HepG2 (cell line): ENCODE measurements at regions not wholly inside any gene's neighbourhood (a gene's known extent, or its start where the extent isn't known, plus 50 kb on each side); places are given as distances from the start of the nearest gene placed in this dataset.

Source experiments
- EP300 ChIP-seq, 3 experiments: sonication (generic) in 1 of 3; formaldehyde crosslinking in 1 of 3; IDR thresholded peaks; 2 replicates each; pipeline versions ENCODE4 v1.5.1 to v1.6.1; 2011 to 2020; ENCODE audit warnings: low read depth in 2 of 3, low read length in 2 of 3, borderline replicate concordance in 1 of 3, improper control_type of control experiment in 1 of 3, mild to moderate bottlenecking in 1 of 3, missing genetic modification reagents in 1 of 3, moderate library complexity in 1 of 3
- EZH2 ChIP-seq: conservative IDR thresholded peaks from 2 replicates; pipeline ENCODE4 v1.6.1; 2012; ENCODE audit warnings: mild to moderate bottlenecking, low read depth, low read length, moderate library complexity
- GTF3A ChIP-seq: sonication (generic); formaldehyde crosslinking; conservative IDR thresholded peaks from 2 replicates; pipeline ENCODE4 v1.4.0; 2020; ENCODE audit warnings: mild to moderate bottlenecking, missing genetic modification reagents
- POLR2AphosphoS5 ChIP-seq: IDR thresholded peaks from 2 replicates; pipeline ENCODE4 v1.6.1; 2012; ENCODE audit warnings: low read depth, low read length
- RAD21 ChIP-seq: fragments of 450-650 bp; formaldehyde crosslinking; IDR thresholded peaks from 2 replicates; pipeline ENCODE4 v1.5.0; 2020; ENCODE audit warnings: mild to moderate bottlenecking
- ZFX ChIP-seq: sonication (generic); formaldehyde crosslinking; IDR thresholded peaks from 2 replicates; pipeline ENCODE4 v1.4.0; 2020; ENCODE audit warnings: mild to moderate bottlenecking, low read depth, missing genetic modification reagents, moderate library complexity
- ZNF253 ChIP-seq: sonication (generic); formaldehyde crosslinking; IDR thresholded peaks from 2 replicates; pipeline ENCODE4 v1.8.0; 2022; ENCODE audit warnings: mild to moderate bottlenecking, missing genetic modification reagents, borderline replicate concordance
- ZNF841 ChIP-seq: sonication (generic); formaldehyde crosslinking; IDR thresholded peaks from 2 replicates; pipeline ENCODE4 v1.8.1; 2023; ENCODE audit warnings: missing genetic modification reagents, borderline replicate concordance
- ZSCAN20 ChIP-seq: sonication (generic); formaldehyde crosslinking; IDR thresholded peaks from 2 replicates; pipeline ENCODE4 v1.4.0; 2020; ENCODE audit warnings: missing genetic modification reagents, mild to moderate bottlenecking, borderline replicate concordance
- TF ChIP-seq, protein P1 (sequence below): IDR thresholded peaks from 2 replicates; pipeline ENCODE4 v1.6.1; 2012; ENCODE audit warnings: low read length, improper control_type of control experiment
- TF ChIP-seq, protein P2 (sequence below): sonication (generic); formaldehyde crosslinking; IDR thresholded peaks from 2 replicates; pipeline ENCODE4 v1.5.0; 2020; ENCODE audit warnings: mild to moderate bottlenecking, missing genetic modification reagents, moderate library complexity
- TF ChIP-seq, protein P3 (sequence below), 2 experiments: sonication (generic) in 1 of 2; formaldehyde crosslinking in 1 of 2; IDR thresholded peaks; 2 replicates each; pipeline versions ENCODE4 v1.6.1 to v1.9.0; 2014 to 2022; ENCODE audit warnings: antibody characterized with exemption in 1 of 2, borderline replicate concordance in 1 of 2, inconsistent platforms in 1 of 2, low read depth in 1 of 2, missing genetic modification reagents in 1 of 2

DNA sequence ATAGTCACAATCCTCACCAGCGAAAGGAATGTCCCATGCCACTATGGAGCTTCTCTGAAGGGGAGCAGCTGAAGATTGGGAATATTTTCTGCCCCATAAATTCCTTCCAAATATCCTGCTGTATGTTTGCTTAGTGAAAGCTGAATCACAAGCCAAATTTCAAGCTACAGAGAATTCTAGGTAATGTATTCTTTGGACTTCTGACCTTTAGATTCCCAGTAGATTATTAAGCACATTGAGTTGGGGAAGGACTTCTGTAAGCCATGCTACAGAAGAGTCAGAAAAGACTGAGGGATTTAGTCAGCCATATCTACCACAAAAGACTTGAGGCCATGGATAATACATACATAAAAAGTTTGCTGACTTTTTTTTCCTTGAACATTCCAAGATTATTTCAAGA is 1342.0 kb upstream of the NUDT12 start:
- TF ChIP-seq GTF3A (CRISPR knock-in tag) (no peak), ZNF841 (CRISPR knock-in tag) (no peak), ZSCAN20 (no peak), EZH2 (no peak), ZFX (no peak), POLR2AphosphoS5 (no peak), ZNF253 (CRISPR knock-in tag) (no peak), RAD21 (CRISPR knock-in tag) (no peak), EP300 (IDR thresholded peaks at IDR 0.05; ENCODE audit: low read depth in 2 of 2, low read length in 2 of 2) (no peak), EP300 (CRISPR knock-in tag; IDR thresholded peaks at IDR 0.05; ENCODE audit: borderline replicate concordance) (no peak)
- TF ChIP-seq, protein P1, sequence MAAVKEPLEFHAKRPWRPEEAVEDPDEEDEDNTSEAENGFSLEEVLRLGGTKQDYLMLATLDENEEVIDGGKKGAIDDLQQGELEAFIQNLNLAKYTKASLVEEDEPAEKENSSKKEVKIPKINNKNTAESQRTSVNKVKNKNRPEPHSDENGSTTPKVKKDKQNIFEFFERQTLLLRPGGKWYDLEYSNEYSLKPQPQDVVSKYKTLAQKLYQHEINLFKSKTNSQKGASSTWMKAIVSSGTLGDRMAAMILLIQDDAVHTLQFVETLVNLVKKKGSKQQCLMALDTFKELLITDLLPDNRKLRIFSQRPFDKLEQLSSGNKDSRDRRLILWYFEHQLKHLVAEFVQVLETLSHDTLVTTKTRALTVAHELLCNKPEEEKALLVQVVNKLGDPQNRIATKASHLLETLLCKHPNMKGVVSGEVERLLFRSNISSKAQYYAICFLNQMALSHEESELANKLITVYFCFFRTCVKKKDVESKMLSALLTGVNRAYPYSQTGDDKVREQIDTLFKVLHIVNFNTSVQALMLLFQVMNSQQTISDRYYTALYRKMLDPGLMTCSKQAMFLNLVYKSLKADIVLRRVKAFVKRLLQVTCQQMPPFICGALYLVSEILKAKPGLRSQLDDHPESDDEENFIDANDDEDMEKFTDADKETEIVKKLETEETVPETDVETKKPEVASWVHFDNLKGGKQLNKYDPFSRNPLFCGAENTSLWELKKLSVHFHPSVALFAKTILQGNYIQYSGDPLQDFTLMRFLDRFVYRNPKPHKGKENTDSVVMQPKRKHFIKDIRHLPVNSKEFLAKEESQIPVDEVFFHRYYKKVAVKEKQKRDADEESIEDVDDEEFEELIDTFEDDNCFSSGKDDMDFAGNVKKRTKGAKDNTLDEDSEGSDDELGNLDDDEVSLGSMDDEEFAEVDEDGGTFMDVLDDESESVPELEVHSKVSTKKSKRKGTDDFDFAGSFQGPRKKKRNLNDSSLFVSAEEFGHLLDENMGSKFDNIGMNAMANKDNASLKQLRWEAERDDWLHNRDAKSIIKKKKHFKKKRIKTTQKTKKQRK, result no peak
- TF ChIP-seq, protein P2, sequence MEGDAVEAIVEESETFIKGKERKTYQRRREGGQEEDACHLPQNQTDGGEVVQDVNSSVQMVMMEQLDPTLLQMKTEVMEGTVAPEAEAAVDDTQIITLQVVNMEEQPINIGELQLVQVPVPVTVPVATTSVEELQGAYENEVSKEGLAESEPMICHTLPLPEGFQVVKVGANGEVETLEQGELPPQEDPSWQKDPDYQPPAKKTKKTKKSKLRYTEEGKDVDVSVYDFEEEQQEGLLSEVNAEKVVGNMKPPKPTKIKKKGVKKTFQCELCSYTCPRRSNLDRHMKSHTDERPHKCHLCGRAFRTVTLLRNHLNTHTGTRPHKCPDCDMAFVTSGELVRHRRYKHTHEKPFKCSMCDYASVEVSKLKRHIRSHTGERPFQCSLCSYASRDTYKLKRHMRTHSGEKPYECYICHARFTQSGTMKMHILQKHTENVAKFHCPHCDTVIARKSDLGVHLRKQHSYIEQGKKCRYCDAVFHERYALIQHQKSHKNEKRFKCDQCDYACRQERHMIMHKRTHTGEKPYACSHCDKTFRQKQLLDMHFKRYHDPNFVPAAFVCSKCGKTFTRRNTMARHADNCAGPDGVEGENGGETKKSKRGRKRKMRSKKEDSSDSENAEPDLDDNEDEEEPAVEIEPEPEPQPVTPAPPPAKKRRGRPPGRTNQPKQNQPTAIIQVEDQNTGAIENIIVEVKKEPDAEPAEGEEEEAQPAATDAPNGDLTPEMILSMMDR (CRISPR knock-in tag), result no peak
- TF ChIP-seq, protein P3, sequence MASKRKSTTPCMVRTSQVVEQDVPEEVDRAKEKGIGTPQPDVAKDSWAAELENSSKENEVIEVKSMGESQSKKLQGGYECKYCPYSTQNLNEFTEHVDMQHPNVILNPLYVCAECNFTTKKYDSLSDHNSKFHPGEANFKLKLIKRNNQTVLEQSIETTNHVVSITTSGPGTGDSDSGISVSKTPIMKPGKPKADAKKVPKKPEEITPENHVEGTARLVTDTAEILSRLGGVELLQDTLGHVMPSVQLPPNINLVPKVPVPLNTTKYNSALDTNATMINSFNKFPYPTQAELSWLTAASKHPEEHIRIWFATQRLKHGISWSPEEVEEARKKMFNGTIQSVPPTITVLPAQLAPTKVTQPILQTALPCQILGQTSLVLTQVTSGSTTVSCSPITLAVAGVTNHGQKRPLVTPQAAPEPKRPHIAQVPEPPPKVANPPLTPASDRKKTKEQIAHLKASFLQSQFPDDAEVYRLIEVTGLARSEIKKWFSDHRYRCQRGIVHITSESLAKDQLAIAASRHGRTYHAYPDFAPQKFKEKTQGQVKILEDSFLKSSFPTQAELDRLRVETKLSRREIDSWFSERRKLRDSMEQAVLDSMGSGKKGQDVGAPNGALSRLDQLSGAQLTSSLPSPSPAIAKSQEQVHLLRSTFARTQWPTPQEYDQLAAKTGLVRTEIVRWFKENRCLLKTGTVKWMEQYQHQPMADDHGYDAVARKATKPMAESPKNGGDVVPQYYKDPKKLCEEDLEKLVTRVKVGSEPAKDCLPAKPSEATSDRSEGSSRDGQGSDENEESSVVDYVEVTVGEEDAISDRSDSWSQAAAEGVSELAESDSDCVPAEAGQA (IDR thresholded peaks at IDR 0.05; ENCODE audit: low read depth), result no peak
- TF ChIP-seq, protein P3 (CRISPR knock-in tag; IDR thresholded peaks at IDR 0.05; ENCODE audit: borderline replicate concordance), result no peak
